ENCODE measurements at regions not wholly inside any gene's neighbourhood (a gene's known extent, or its start where the extent isn't known, plus 50 kb on each side); places are given as distances from the start of the nearest gene placed in this dataset.
"Not testable (repeated sequence)": the region's sequence is repeated elsewhere in the genome, so short reads cannot be mapped to it uniquely, and the experiment has no call there.

DNA sequence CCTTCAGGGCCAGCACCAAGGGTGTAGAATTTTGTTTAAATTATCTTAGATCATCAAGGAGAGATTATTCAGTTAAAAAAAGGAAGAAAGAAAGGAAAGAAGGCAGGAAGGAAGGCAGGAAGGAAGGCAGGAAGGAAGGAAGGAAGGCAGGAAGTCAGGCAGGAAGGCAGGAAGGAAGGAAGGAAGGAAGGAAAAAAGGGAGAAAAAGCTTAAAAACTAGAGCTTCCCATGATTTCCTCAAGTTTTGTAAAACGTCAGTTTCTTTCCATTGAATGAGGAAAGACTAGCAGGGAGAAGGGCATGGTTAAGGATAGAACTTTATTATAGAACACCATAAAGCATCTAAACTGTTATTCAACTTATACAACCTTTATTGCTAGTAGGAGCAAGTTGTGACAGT is 2672.0 kb upstream of the PCDH20 start:
- no peaks in the 10 kb centered on the region for H3K27me3 ChIP-seq (ENCODE audit: control insufficient read depth, insufficient read depth, low read length)
- H3K4me3 ChIP-seq (ENCODE audit: low read depth, low read length) = no peak overlapping the region
- no peak for TF ChIP-seq CTCF (IDR thresholded peaks at IDR 0.05; ENCODE audit: insufficient read depth, low read length, severe bottlenecking)
- FAIRE-seq (no peak), DNase-seq (ENCODE audit: low read depth) (no peak)
- no peaks in the 10 kb centered on the region for H3K36me3 ChIP-seq (ENCODE audit: control insufficient read depth, insufficient read depth, low read length)

DNA sequence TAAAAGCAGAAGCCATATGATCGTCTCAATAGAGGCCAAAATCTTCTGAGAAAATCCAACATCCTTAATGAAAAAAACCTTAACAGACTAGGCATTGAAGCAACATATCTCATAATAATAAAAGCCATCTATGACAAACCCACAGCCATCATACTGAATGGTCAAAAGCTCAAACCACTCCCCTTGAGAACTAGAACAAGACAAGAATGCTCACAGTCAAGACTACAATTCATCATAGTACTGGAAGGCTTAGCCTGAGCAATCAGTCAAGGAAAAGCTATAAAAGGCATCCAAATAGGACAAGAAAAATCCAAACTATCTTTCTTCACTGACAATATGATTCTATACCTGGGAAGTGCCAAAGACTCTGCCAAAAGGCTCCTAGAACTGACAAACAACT is 2668.2 kb upstream of the PCDH20 start:
- TF ChIP-seq CTCF (IDR thresholded peaks at IDR 0.05; ENCODE audit: insufficient read depth, low read length, severe bottlenecking) = no peak
- DNase-seq (ENCODE audit: low read depth) = no peak
- Histone ChIP-seq H3K36me3 (ENCODE audit: control insufficient read depth, insufficient read depth, low read length) (no peaks in the 10 kb centered on the region), H3K4me3 (ENCODE audit: low read depth, low read length) (no peak overlapping the region), H3K27me3 (ENCODE audit: control insufficient read depth, insufficient read depth, low read length) (no peaks in the 10 kb centered on the region)
- FAIRE-seq = no peak

DNA sequence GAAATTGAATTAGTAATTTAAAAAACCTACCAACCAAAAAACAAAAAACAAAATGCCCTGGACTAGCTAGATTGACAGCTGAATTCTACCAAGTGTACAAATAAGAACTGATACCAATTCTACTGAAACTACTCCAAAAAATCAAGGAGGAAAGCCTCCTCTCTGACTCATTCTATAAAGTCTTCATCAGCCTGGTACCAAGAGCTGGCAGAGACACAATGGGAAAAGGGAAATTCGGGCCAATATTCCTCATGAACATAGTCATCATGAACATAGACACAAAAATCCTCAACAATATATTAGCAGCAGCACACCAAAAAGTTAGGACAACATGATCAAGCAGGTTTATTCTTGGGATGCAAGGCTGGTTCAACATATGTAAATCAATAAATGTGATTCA is 2667.7 kb upstream of the PCDH20 start:
- no peak for TF ChIP-seq CTCF (IDR thresholded peaks at IDR 0.05; ENCODE audit: insufficient read depth, low read length, severe bottlenecking)
- no peak for DNase-seq (ENCODE audit: low read depth)
- H3K4me3 ChIP-seq (ENCODE audit: low read depth, low read length) = no peak overlapping the region
- H3K27me3 ChIP-seq (ENCODE audit: control insufficient read depth, insufficient read depth, low read length) = no peaks in the 10 kb centered on the region
- H3K36me3 ChIP-seq (ENCODE audit: control insufficient read depth, insufficient read depth, low read length) = no peaks in the 10 kb centered on the region
- FAIRE-seq = no peak

- DNase-seq (ENCODE audit: low read depth) (no peak), FAIRE-seq (no peak)
- no peak overlapping the region for H3K4me3 ChIP-seq (ENCODE audit: low read depth, low read length)
- no peak for TF ChIP-seq CTCF (IDR thresholded peaks at IDR 0.05; ENCODE audit: insufficient read depth, low read length, severe bottlenecking)
- H3K27me3 ChIP-seq (ENCODE audit: control insufficient read depth, insufficient read depth, low read length) = no peaks in the 10 kb centered on the region
- no peaks in the 10 kb centered on the region for H3K36me3 ChIP-seq (ENCODE audit: control insufficient read depth, insufficient read depth, low read length)
Observed at GRCh38 chr13:64078480-64078936, 2662.9 kb upstream of the PCDH20 start.

- FAIRE-seq (no peak), DNase-seq (ENCODE audit: low read depth) (no peak)
- no peak overlapping the region for H3K4me3 ChIP-seq (ENCODE audit: low read depth, low read length)
Observed at GRCh38 chr13:64078025-64078424, 2662.4 kb upstream of the PCDH20 start.

DNA sequence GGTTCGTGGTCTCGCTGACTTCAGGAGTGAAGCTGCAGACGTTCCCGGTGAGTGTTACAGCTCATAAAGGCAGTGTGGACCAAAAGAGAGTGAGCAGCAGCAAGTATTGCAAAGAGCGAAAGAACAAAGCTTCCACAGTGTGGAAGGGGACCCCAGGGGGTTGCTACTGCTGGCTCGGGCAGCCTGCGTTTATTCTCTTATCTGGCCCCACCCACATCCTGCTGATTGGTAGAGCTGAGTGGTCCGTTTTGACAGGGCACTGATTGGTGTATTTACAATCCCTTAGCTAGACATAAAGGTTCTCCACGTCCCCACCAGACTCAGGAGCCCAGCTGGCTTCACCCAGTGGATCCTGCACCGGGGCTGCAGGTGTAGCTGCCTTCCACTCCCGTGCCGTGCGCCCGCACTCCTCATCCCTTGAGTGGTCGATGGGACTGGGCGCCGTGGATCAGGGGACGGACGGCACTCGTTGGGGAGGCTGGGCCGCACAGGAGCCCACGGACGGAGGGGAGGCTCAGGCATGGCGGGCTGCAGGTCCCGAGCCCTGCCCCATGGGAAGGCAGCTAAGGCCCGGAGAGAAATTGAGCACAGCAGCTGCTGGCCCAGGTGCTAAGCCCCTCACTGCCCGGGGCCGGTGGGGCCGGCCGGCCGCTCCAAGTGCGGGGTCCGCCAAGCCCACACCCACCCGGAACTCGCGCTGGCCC is 2661.6 kb upstream of the PCDH20 start:
- not testable (repeated sequence) for DNase-seq (ENCODE audit: low read depth); H3K36me3 ChIP-seq (ENCODE audit: control insufficient read depth, insufficient read depth, low read length); H3K27me3 ChIP-seq (ENCODE audit: control insufficient read depth, insufficient read depth, low read length); FAIRE-seq; H3K4me3 ChIP-seq (ENCODE audit: low read depth, low read length)

More at GRCh38 chr13:64078025-64078424, 2662.4 kb upstream of the PCDH20 start:
- TF ChIP-seq CTCF (IDR thresholded peaks at IDR 0.05; ENCODE audit: insufficient read depth, low read length, severe bottlenecking) = no peak
- Histone ChIP-seq H3K27me3 (ENCODE audit: control insufficient read depth, insufficient read depth, low read length) (no peaks in the 10 kb centered on the region), H3K36me3 (ENCODE audit: control insufficient read depth, insufficient read depth, low read length) (no peaks in the 10 kb centered on the region)
